Testis (tissue), 2 donors: ENCODE measurements at regions not wholly inside any gene's neighbourhood (a gene's known extent, or its start where the extent isn't known, plus 50 kb on each side); places are given as distances from the start of the nearest gene placed in this dataset.

Experiments used
- CTCF ChIP-seq, 3 experiments: fragments of 450-650 bp in 2 of 3; fragments of 200-600 bp in 1 of 3; sonication (generic) in 1 of 3; IDR thresholded peaks; one replicate each; pipeline ENCODE4 v1.5.1; 2016 to 2019; ENCODE audit warnings: antibody characterized with exemption in 3 of 3, mild to moderate bottlenecking in 2 of 3, moderate library complexity in 1 of 3
- POLR2A ChIP-seq: fragments of 450-650 bp; IDR thresholded peaks from one replicate; pipeline ENCODE4 v1.6.1; 2017; ENCODE audit warnings: antibody characterized with exemption, mild to moderate bottlenecking, moderate library complexity

- TF ChIP-seq POLR2A (no peak), CTCF (IDR thresholded peaks at IDR 0.05) (no peak)
These were observed 116.8 kb upstream of the UBE2E2 start for GRCh38 chr3:23086331-23086730.
